Mesenchymal stem cell (in vitro differentiated cells and primary cell): ENCODE measurements at regions not wholly inside any gene's neighbourhood (a gene's known extent, or its start where the extent isn't known, plus 50 kb on each side); places are given as distances from the start of the nearest gene placed in this dataset.

Experiments
- DNase-seq: peaks from one replicate; pipeline ENCODE4 v3.0.0-alpha.2; 2013
- H2AFZ ChIP-seq: one replicate; pipeline ENCODE4 v1.6.1; 2013; ENCODE audit warnings: low read depth, mild to moderate bottlenecking, control low read depth, inconsistent platforms, low read length, moderate library complexity
- H2AK5ac ChIP-seq: 2 replicates; pipeline ENCODE4 v1.6.1; 2013; ENCODE audit warnings: low read length, moderate library complexity, mild to moderate bottlenecking, inconsistent platforms; ENCODE audit not compliant: severe bottlenecking
- H2BK120ac ChIP-seq: one replicate; pipeline ENCODE4 v1.6.1; 2013; ENCODE audit warnings: low read depth, mild to moderate bottlenecking, inconsistent platforms, low read length, moderate library complexity
- H2BK12ac ChIP-seq, 2 experiments: one replicate each; pipeline ENCODE4 v1.6.1; 2013; ENCODE audit warnings: inconsistent platforms in 2 of 2, low read length in 2 of 2, mild to moderate bottlenecking in 2 of 2, moderate library complexity in 2 of 2, control low read depth in 1 of 2
- H2BK15ac ChIP-seq: one replicate; pipeline ENCODE4 v1.6.1; 2013; ENCODE audit warnings: mild to moderate bottlenecking, low read depth, inconsistent platforms; ENCODE audit not compliant: poor library complexity, severe bottlenecking
- H2BK5ac ChIP-seq: 2 replicates; pipeline ENCODE4 v1.6.1; 2013; ENCODE audit warnings: low read depth, mild to moderate bottlenecking, low read length, control low read depth, inconsistent platforms; ENCODE audit not compliant: poor library complexity, severe bottlenecking
- H3K14ac ChIP-seq, 2 experiments: one replicate each; pipeline ENCODE4 v1.6.1; 2013; ENCODE audit warnings: inconsistent platforms in 2 of 2, low read length in 2 of 2, control low read depth in 1 of 2, mild to moderate bottlenecking in 1 of 2, moderate library complexity in 1 of 2
- H3K18ac ChIP-seq, 2 experiments: one replicate each; pipeline ENCODE4 v1.6.1; 2013; ENCODE audit warnings: inconsistent platforms in 2 of 2, low read length in 2 of 2, control low read depth in 1 of 2, low read depth in 1 of 2, mild to moderate bottlenecking in 1 of 2
- H3K23ac ChIP-seq, 2 experiments: one replicate each; pipeline ENCODE4 v1.6.1; 2013; ENCODE audit warnings: inconsistent platforms in 2 of 2, low read length in 2 of 2, mild to moderate bottlenecking in 2 of 2, moderate library complexity in 2 of 2, control low read depth in 1 of 2
- H3K27ac ChIP-seq: 2 replicates; pipeline ENCODE4 v1.5.1; 2013; ENCODE audit warnings: mild to moderate bottlenecking, moderate library complexity, low read length, control low read depth, inconsistent platforms; ENCODE audit not compliant: poor library complexity, severe bottlenecking
- H3K27me3 ChIP-seq, 2 experiments: 2 replicates each; pipeline versions ENCODE4 v1.6.1 to v1.7.0; 2013; ENCODE audit warnings: low read length in 2 of 2, mild to moderate bottlenecking in 2 of 2, moderate library complexity in 2 of 2, control low read depth in 1 of 2, inconsistent platforms in 1 of 2; ENCODE audit not compliant: control insufficient read depth in 1 of 2, insufficient read depth in 1 of 2
- H3K36me3 ChIP-seq, 2 experiments: 2 replicates each; pipeline versions ENCODE4 v1.6.1 to v1.7.0; 2013; ENCODE audit warnings: low read length in 2 of 2, control low read depth in 1 of 2, inconsistent platforms in 1 of 2, low read depth in 1 of 2, mild to moderate bottlenecking in 1 of 2; ENCODE audit not compliant: insufficient read depth in 2 of 2, control insufficient read depth in 1 of 2
- H3K4ac ChIP-seq, 2 experiments: one replicate each; pipeline ENCODE4 v1.6.1; 2013; ENCODE audit warnings: inconsistent platforms in 2 of 2, low read length in 2 of 2, mild to moderate bottlenecking in 2 of 2, moderate library complexity in 2 of 2, control low read depth in 1 of 2, low read depth in 1 of 2
- H3K4me1 ChIP-seq: 2 replicates; pipeline ENCODE4 v1.6.1; 2013; ENCODE audit warnings: low read depth, low read length, control low read depth; ENCODE audit not compliant: control insufficient read depth, insufficient read depth
- H3K4me2 ChIP-seq: 2 replicates; pipeline ENCODE4 v1.6.1; 2013; ENCODE audit warnings: low read length, mild to moderate bottlenecking, inconsistent platforms; ENCODE audit not compliant: poor library complexity, severe bottlenecking
- H3K4me3 ChIP-seq, 2 experiments: 2 replicates each; pipeline versions ENCODE4 v1.5.1 to v1.7.0; 2013; ENCODE audit warnings: low read length in 2 of 2, mild to moderate bottlenecking in 2 of 2, control low read depth in 1 of 2, low read depth in 1 of 2; ENCODE audit not compliant: insufficient read depth in 1 of 2
- H3K79me1 ChIP-seq: replicated peaks from 2 replicates; pipeline ENCODE4 v1.6.1; 2013; ENCODE audit warnings: mild to moderate bottlenecking, control low read depth, low read length, inconsistent platforms; ENCODE audit not compliant: poor library complexity, severe bottlenecking
- H3K9ac ChIP-seq: 2 replicates; pipeline ENCODE4 v1.7.0; 2013; ENCODE audit warnings: mild to moderate bottlenecking, low read length, moderate library complexity
- H3K9me3 ChIP-seq: 2 replicates; pipeline ENCODE4 v1.7.0; 2013; ENCODE audit warnings: mild to moderate bottlenecking, low read length; ENCODE audit not compliant: control insufficient read depth
- H4K8ac ChIP-seq: one replicate; pipeline ENCODE4 v1.6.1; 2013; ENCODE audit warnings: inconsistent platforms, mild to moderate bottlenecking, low read length, moderate library complexity
- H4K91ac ChIP-seq: one replicate; pipeline ENCODE4 v1.6.1; 2013; ENCODE audit warnings: mild to moderate bottlenecking, low read length, inconsistent platforms
- WGBS: methylation state at CpG from one replicate; pipeline ENCODE4 v1.1.7; 2013; ENCODE audit warnings: mixed read lengths; 5-methylcytosine and 5-hydroxymethylcytosine counted together

- Histone ChIP-seq H3K36me3 (no peaks in the 10 kb centered on the region), H3K4ac (no peak overlapping the region), H3K4me2 (no peak overlapping the region), H3K23ac (no peak overlapping the region), H3K27me3 (peaks cover 8 to 10% of the 10 kb centered on the region in 2 experiments), H2BK15ac (no peak overlapping the region), H3K9ac (no peak overlapping the region), H4K91ac (no peak overlapping the region), H3K79me1 (no peaks in the 10 kb centered on the region), H3K27ac (no peak overlapping the region), H3K4me1 (no peaks in the 10 kb centered on the region), H3K4me3 (no peak overlapping the region), H2BK12ac (no peak overlapping the region), H4K8ac (no peak overlapping the region), H2BK120ac (no peak overlapping the region), H2BK5ac (no peak overlapping the region), H3K18ac (no peak overlapping the region), H2AK5ac (no peak overlapping the region), H3K9me3 (no peaks in the 10 kb centered on the region), H3K14ac (no peak overlapping the region), H2AFZ (no peak overlapping the region)
- DNase-seq = no peak
- WGBS = 89% methylated on average over 6 of the region's 6 CpGs
These were observed 356.4 kb downstream of the RPS24 start for GRCh38 chr10:78390051-78390450.

DNA sequence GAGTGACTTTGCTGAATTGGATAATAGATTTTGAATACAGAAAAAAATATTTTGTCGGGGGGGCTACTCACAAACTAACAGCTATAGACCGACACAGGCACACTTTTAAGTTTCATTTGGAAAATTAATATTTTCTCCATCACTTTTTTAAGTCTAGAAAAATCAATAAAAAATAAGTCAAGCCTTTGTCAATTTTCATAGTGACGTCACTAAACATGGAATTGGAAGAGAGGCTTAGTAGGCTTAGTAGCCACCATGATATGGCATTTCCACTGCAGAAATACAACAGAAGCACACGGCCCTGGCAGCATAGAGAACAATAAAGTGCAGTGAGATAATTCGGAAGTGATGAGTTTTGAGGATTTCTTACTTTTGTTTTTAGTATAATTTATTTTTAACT is 357.2 kb downstream of the RPS24 start:
- no peak overlapping the region for H2AK5ac ChIP-seq

GRCh38 chr10:78391585-78391984 is 357.9 kb downstream of the RPS24 start:
- Histone ChIP-seq H2BK12ac (no peak overlapping the region), H3K14ac (no peak overlapping the region), H3K27ac (no peak overlapping the region), H3K79me1 (no peaks in the 10 kb centered on the region), H2AK5ac (no peak overlapping the region), H2BK15ac (no peak overlapping the region), H2BK120ac (no peak overlapping the region), H3K4me2 (no peak overlapping the region), H3K27me3 (peaks cover 8 to 10% of the 10 kb centered on the region in 2 experiments), H3K23ac (no peak overlapping the region), H4K8ac (no peak overlapping the region), H3K36me3 (no peaks in the 10 kb centered on the region), H3K4ac (no peak overlapping the region), H3K9me3 (no peaks in the 10 kb centered on the region), H3K9ac (no peak overlapping the region), H2AFZ (no peak overlapping the region), H2BK5ac (no peak overlapping the region), H4K91ac (no peak overlapping the region), H3K18ac (no peak overlapping the region), H3K4me1 (no peaks in the 10 kb centered on the region), H3K4me3 (no peak overlapping the region)
- no peak for DNase-seq
- WGBS = 88% methylated on average over 7 of the region's 7 CpGs

More for the DNA sequence above, 357.2 kb downstream of the RPS24 start:
- H3K36me3 ChIP-seq = no peaks in the 10 kb centered on the region
- H4K8ac ChIP-seq = no peak overlapping the region
- DNase-seq = no peak
- no peaks in the 10 kb centered on the region for H3K79me1 ChIP-seq
- H3K4me3 ChIP-seq = no peak overlapping the region
- H2BK5ac ChIP-seq = no peak overlapping the region
- H3K4me1 ChIP-seq = no peaks in the 10 kb centered on the region
- no peak overlapping the region for H4K91ac ChIP-seq
- no peak overlapping the region for H3K14ac ChIP-seq
- H3K27me3 ChIP-seq = peaks cover 8 to 10% of the 10 kb centered on the region in 2 experiments
- no peak overlapping the region for H3K4me2 ChIP-seq
- 100% methylated on average over 1 of the region's 5 CpGs for WGBS
- H2BK12ac ChIP-seq = no peak overlapping the region
- no peaks in the 10 kb centered on the region for H3K9me3 ChIP-seq
- H2AFZ ChIP-seq = no peak overlapping the region
- no peak overlapping the region for H3K23ac ChIP-seq
- no peak overlapping the region for H3K4ac ChIP-seq
- H2BK120ac ChIP-seq = no peak overlapping the region
- H3K9ac ChIP-seq = no peak overlapping the region
- no peak overlapping the region for H3K18ac ChIP-seq
- H3K27ac ChIP-seq = no peak overlapping the region
- H2BK15ac ChIP-seq = no peak overlapping the region

GRCh38 chr10:78392197-78392596 is 358.5 kb downstream of the RPS24 start:
- Histone ChIP-seq H4K8ac (no peak overlapping the region), H2BK5ac (no peak overlapping the region), H3K4me1 (no peaks in the 10 kb centered on the region), H3K9me3 (no peaks in the 10 kb centered on the region), H3K27ac (no peak overlapping the region), H2BK120ac (no peak overlapping the region), H2AK5ac (no peak overlapping the region), H3K14ac (no peak overlapping the region), H3K23ac (no peak overlapping the region), H3K4ac (no peak overlapping the region), H3K27me3 (peaks cover 8 to 9% of the 10 kb centered on the region in 2 experiments), H4K91ac (no peak overlapping the region), H3K4me2 (no peak overlapping the region), H3K9ac (no peak overlapping the region), H3K4me3 (no peak overlapping the region), H2BK12ac (no peak overlapping the region), H3K36me3 (no peaks in the 10 kb centered on the region), H3K79me1 (no peaks in the 10 kb centered on the region), H3K18ac (no peak overlapping the region), H2BK15ac (no peak overlapping the region), H2AFZ (no peak overlapping the region)
- DNase-seq = no peak
- 100% methylated on average over 1 of the region's 2 CpGs for WGBS
